HCT116 (cell line): ENCODE measurements at regions not wholly inside any gene's neighbourhood (a gene's known extent, or its start where the extent isn't known, plus 50 kb on each side); places are given as distances from the start of the nearest gene placed in this dataset.

Experiments used
- EGR1 ChIP-seq: IDR thresholded peaks from 2 replicates; pipeline ENCODE4 v1.6.1; 2012; ENCODE audit warnings: low read depth
- EZH2 ChIP-seq: fragments of 200-600 bp; sonication (generic); IDR thresholded peaks from 2 replicates; pipeline ENCODE4 v1.6.1; 2017; ENCODE audit warnings: antibody characterized with exemption, mixed run types
- POLR2A ChIP-seq: IDR thresholded peaks from 2 replicates; pipeline ENCODE4 v1.7.0; 2011; ENCODE audit warnings: borderline replicate concordance; ENCODE audit not compliant: insufficient read depth, insufficient read length; ENCODE audit errors: extremely low read depth
- POLR2AphosphoS5 ChIP-seq: IDR thresholded peaks from 2 replicates; pipeline ENCODE4 v1.6.1; 2011; ENCODE audit warnings: mild to moderate bottlenecking, low read depth, low read length, moderate library complexity
- RAD21 ChIP-seq: IDR thresholded peaks from 2 replicates; pipeline ENCODE4 v1.6.1; 2012; ENCODE audit warnings: low read depth, mild to moderate bottlenecking
- SIN3A ChIP-seq: IDR thresholded peaks from 2 replicates; pipeline ENCODE4 v1.6.1; 2012; ENCODE audit warnings: low read depth
- SP1 ChIP-seq: IDR thresholded peaks from 2 replicates; pipeline ENCODE4 v1.6.1; 2012; ENCODE audit warnings: low read depth
- ZNF274 ChIP-seq: fragments of 200-500 bp; sonication (Bioruptor generic); IDR thresholded peaks from 2 replicates; pipeline ENCODE4 v1.6.1; 2014; ENCODE audit warnings: mild to moderate bottlenecking, low read depth, low read length, inconsistent platforms
- TF ChIP-seq, protein P1 (sequence below), 3 experiments: fragments of 200-600 bp in 1 of 3; sonication (generic) in 1 of 3; IDR thresholded peaks in 2 of 3; conservative IDR thresholded peaks in 1 of 3; 2 replicates each; pipeline ENCODE4 v1.5.1; 2012 to 2017; ENCODE audit warnings: low read depth in 2 of 3, low read length in 2 of 3, antibody characterized with exemption in 1 of 3, borderline replicate concordance in 1 of 3, control low read depth in 1 of 3, mild to moderate bottlenecking in 1 of 3, mixed read lengths in 1 of 3, mixed run types in 1 of 3, moderate library complexity in 1 of 3; ENCODE audit not compliant: insufficient read depth in 1 of 3
- TF ChIP-seq, protein P2 (sequence below): IDR thresholded peaks from 2 replicates; pipeline ENCODE4 v1.6.1; 2012

DNA sequence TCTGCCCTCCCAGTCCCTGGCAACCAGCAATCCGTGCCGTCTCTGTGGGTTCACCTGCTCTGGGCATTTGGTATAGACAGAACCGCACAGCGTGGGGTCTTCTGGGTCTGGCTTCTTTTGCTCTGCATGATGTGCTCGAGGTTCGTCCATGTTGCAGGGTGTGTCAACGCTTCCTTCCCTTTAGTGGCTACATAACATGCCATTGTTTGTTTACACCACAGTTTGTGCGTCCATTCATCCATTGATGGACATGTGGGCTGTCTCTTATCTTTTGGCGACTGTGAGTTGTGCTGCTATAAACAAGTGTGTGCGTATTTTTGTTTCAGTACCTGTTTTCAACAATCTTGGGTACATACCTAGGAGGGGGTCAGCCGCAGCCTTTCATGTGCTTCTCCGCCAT lies 149.5 kb upstream of the RPS6KA2 start:
- TF ChIP-seq, protein P1, sequence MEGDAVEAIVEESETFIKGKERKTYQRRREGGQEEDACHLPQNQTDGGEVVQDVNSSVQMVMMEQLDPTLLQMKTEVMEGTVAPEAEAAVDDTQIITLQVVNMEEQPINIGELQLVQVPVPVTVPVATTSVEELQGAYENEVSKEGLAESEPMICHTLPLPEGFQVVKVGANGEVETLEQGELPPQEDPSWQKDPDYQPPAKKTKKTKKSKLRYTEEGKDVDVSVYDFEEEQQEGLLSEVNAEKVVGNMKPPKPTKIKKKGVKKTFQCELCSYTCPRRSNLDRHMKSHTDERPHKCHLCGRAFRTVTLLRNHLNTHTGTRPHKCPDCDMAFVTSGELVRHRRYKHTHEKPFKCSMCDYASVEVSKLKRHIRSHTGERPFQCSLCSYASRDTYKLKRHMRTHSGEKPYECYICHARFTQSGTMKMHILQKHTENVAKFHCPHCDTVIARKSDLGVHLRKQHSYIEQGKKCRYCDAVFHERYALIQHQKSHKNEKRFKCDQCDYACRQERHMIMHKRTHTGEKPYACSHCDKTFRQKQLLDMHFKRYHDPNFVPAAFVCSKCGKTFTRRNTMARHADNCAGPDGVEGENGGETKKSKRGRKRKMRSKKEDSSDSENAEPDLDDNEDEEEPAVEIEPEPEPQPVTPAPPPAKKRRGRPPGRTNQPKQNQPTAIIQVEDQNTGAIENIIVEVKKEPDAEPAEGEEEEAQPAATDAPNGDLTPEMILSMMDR (IDR thresholded peaks at IDR 0.05 in 2 of 3, conservative IDR thresholded peaks at IDR 0.05 in 1 of 3; ENCODE audit: borderline replicate concordance in 1 of 3, insufficient read depth in 1 of 3, low read depth in 2 of 3, low read length in 2 of 3) = no peak
- TF ChIP-seq ZNF274 (no peak), EZH2 (no peak), RAD21 (no peak), EGR1 (no peak), SIN3A (no peak), POLR2A (no peak), POLR2AphosphoS5 (no peak), SP1 (no peak)
- TF ChIP-seq, protein P2, sequence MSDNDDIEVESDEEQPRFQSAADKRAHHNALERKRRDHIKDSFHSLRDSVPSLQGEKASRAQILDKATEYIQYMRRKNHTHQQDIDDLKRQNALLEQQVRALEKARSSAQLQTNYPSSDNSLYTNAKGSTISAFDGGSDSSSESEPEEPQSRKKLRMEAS = no peak
